ENCODE measurements at regions not wholly inside any gene's neighbourhood (a gene's known extent, or its start where the extent isn't known, plus 50 kb on each side); places are given as distances from the start of the nearest gene placed in this dataset.

GRCh38 chr6:12436683-12437082 is 146.5 kb downstream of the EDN1 start (continued):
- TF ChIP-seq, protein P1, sequence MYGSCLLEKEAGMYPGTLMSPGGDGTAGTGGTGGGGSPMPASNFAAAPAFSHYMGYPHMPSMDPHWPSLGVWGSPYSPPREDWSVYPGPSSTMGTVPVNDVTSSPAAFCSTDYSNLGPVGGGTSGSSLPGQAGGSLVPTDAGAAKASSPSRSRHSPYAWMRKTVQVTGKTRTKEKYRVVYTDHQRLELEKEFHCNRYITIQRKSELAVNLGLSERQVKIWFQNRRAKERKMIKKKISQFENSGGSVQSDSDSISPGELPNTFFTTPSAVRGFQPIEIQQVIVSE (CRISPR knock-in tag; IDR thresholded peaks at IDR 0.05; ENCODE audit: borderline replicate concordance), result no peak
- no peak for TF ChIP-seq TCF7 (CRISPR knock-in tag; IDR thresholded peaks at IDR 0.05; ENCODE audit: low read depth)
- TF ChIP-seq, protein P2, sequence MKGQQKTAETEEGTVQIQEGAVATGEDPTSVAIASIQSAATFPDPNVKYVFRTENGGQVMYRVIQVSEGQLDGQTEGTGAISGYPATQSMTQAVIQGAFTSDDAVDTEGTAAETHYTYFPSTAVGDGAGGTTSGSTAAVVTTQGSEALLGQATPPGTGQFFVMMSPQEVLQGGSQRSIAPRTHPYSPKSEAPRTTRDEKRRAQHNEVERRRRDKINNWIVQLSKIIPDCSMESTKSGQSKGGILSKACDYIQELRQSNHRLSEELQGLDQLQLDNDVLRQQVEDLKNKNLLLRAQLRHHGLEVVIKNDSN (CRISPR knock-in tag; IDR thresholded peaks at IDR 0.05), result no peak
- TF ChIP-seq EMX1 (CRISPR knock-in tag; IDR thresholded peaks at IDR 0.05), result no peak

- ATAC-seq, result no peak
- POLR2A ChIA-PET, result no interaction called here
- H3K27me3 Mint-ChIP-seq (ENCODE audit: low read depth), result no peaks in the 10 kb centered on the region
Measured at GRCh38 chr6:12439296-12439695, 149.1 kb downstream of the EDN1 start.

GRCh38 chr6:12440981-12441380 is 150.8 kb downstream of the EDN1 start:
- ChIA-PET CTCF (interaction anchor here (1.1 kb wide), 1 partner anchor 11 kb away, joined by 4 read pairs; no protein-coding TSS in a partner anchor), POLR2A (no interaction called here)
- Mint-ChIP-seq H3K36me3 (peaks cover 7% of the 10 kb centered on the region), H3K27ac (no peak overlapping the region), H3K4me1 (peaks cover 6% of the 10 kb centered on the region; the same call in 1 of the 2 replicates), H3K27me3 (ENCODE audit: low read depth) (no peaks in the 10 kb centered on the region), H3K9me3 (peaks cover 14% of the 10 kb centered on the region), H3K4me3 (no peak overlapping the region)
- no peak for DNase-seq (ENCODE audit: low spot score)
- no peak for ATAC-seq
- no peak for TF ChIP-seq SOX15 (CRISPR knock-in tag; IDR thresholded peaks at IDR 0.05)
- TF ChIP-seq FOXP1 (CRISPR knock-in tag; IDR thresholded peaks at IDR 0.05; ENCODE audit: borderline replicate concordance), result no peak
- TF ChIP-seq ATF6 (CRISPR knock-in tag; IDR thresholded peaks at IDR 0.05), result no peak
- TF ChIP-seq ZBTB43 (CRISPR knock-in tag; IDR thresholded peaks at IDR 0.05), result no peak
- TF ChIP-seq NFE2L1 (CRISPR knock-in tag; IDR thresholded peaks at IDR 0.05), result no peak
- TF ChIP-seq ERG (CRISPR knock-in tag; IDR thresholded peaks at IDR 0.05), result no peak
- TF ChIP-seq NFATC4 (CRISPR knock-in tag; IDR thresholded peaks at IDR 0.05), result no peak
- no peak for TF ChIP-seq ZNF138 (CRISPR knock-in tag; conservative IDR thresholded peaks at IDR 0.05)
- TF ChIP-seq ZNF671 (CRISPR knock-in tag; IDR thresholded peaks at IDR 0.05), result no peak
- no peak for TF ChIP-seq TEAD4 (CRISPR knock-in tag; IDR thresholded peaks at IDR 0.05)
- no peak for TF ChIP-seq ZBTB21 (CRISPR knock-in tag; IDR thresholded peaks at IDR 0.05; ENCODE audit: borderline replicate concordance)
- TF ChIP-seq NR3C1 (CRISPR knock-in tag; conservative IDR thresholded peaks at IDR 0.05; ENCODE audit: low read depth), result no peak
- TF ChIP-seq ZNF396 (CRISPR knock-in tag; IDR thresholded peaks at IDR 0.05; ENCODE audit: borderline replicate concordance), result no peak

More at GRCh38 chr6:12439296-12439695, 149.1 kb downstream of the EDN1 start:
- Mint-ChIP-seq H3K36me3 (peaks cover 13% of the 10 kb centered on the region), H3K9me3 (peaks cover 22% of the 10 kb centered on the region), H3K4me1 (peaks cover 7% of the 10 kb centered on the region; the same call in 1 of the 2 replicates), H3K27ac (no peak overlapping the region), H3K4me3 (no peak overlapping the region)
- no peak for DNase-seq (ENCODE audit: low spot score)
- CTCF ChIA-PET, result no interaction called here
- TF ChIP-seq TEAD4 (CRISPR knock-in tag; IDR thresholded peaks at IDR 0.05), result no peak
- no peak for TF ChIP-seq PREB (CRISPR knock-in tag; IDR thresholded peaks at IDR 0.05; ENCODE audit: borderline replicate concordance)
- TF ChIP-seq FOXK1 (CRISPR knock-in tag; IDR thresholded peaks at IDR 0.05), result no peak
- no peak for TF ChIP-seq SP1 (CRISPR knock-in tag; conservative IDR thresholded peaks at IDR 0.05)
- TF ChIP-seq SMAD3 (CRISPR knock-in tag; IDR thresholded peaks at IDR 0.05; ENCODE audit: borderline replicate concordance), result no peak
- TF ChIP-seq TCF7 (CRISPR knock-in tag; IDR thresholded peaks at IDR 0.05; ENCODE audit: low read depth), result no peak
- no peak for TF ChIP-seq RORB (CRISPR knock-in tag; IDR thresholded peaks at IDR 0.05)
- TF ChIP-seq ZNF232 (CRISPR knock-in tag; IDR thresholded peaks at IDR 0.05), result no peak
- no peak for TF ChIP-seq ZNF138 (CRISPR knock-in tag; conservative IDR thresholded peaks at IDR 0.05)
- no peak for TF ChIP-seq NR1H2 (CRISPR knock-in tag; IDR thresholded peaks at IDR 0.05)
- TF ChIP-seq JUN (CRISPR knock-in tag; IDR thresholded peaks at IDR 0.05), result no peak
- no peak for TF ChIP-seq ZMAT4 (CRISPR knock-in tag; IDR thresholded peaks at IDR 0.05)
- no peak for TF ChIP-seq ATF3 (CRISPR knock-in tag; conservative IDR thresholded peaks at IDR 0.05)
- TF ChIP-seq, protein P1 (CRISPR knock-in tag; IDR thresholded peaks at IDR 0.05; ENCODE audit: borderline replicate concordance), result no peak
- TF ChIP-seq NFYB (CRISPR knock-in tag; conservative IDR thresholded peaks at IDR 0.05; ENCODE audit: low read depth), result no peak
